ENCODE measurements at regions not wholly inside any gene's neighbourhood (a gene's known extent, or its start where the extent isn't known, plus 50 kb on each side); places are given as distances from the start of the nearest gene placed in this dataset.
"Not testable (repeated sequence)": the region's sequence is repeated elsewhere in the genome, so short reads cannot be mapped to it uniquely, and the experiment has no call there.

GRCh38 chr1:161427733-161428516 lies 60.2 kb upstream of the CFAP126 start:
- Mint-ChIP-seq H3K36me3 (no peaks in the 10 kb centered on the region), H3K27me3 (peaks cover 34 to 66% (median 54%) of the 10 kb centered on the region in 3 donors), H3K27ac (peak overlapping the region in 5 of 6 donors; percentile 12 to 93 (median 23)), H3K9me3 (peaks cover 0 to 2% (median 0%) of the 10 kb centered on the region in 7 donors), H3K4me1 (peaks cover 6 to 14% (median 10%) of the 10 kb centered on the region in 3 donors), H3K4me3 (peak overlapping the region in 6 of 8 donors; percentile 10 to 77 (median 44))
- ATAC-seq (ENCODE audit: low read depth in 2 of 2) (peak in 1 of 2 donors; percentile 76), DNase-seq (peak; percentile 33)

- H3K9me3 Mint-ChIP-seq; ATAC-seq (ENCODE audit: low read depth in 2 of 2); DNase-seq; H3K36me3 Mint-ChIP-seq; H3K4me3 Mint-ChIP-seq; H3K27ac Mint-ChIP-seq: not testable (repeated sequence)
- H3K27me3 Mint-ChIP-seq: peaks cover 17 to 24% (median 19%) of the 10 kb centered on the region in 3 donors
- H3K4me1 Mint-ChIP-seq: peaks cover 14 to 15% (median 15%) of the 10 kb centered on the region in 3 donors
These were observed 55.2 kb upstream of the CFAP126 start for GRCh38 chr1:161422914-161423313.

- Mint-ChIP-seq H3K27me3 (peaks cover 6 to 10% (median 8%) of the 10 kb centered on the region in 3 donors), H3K4me3 (peak overlapping the region in 7 of 8 donors; percentile 75 to 97 (median 90)), H3K4me1 (peaks cover 4 to 15% (median 10%) of the 10 kb centered on the region in 3 donors), H3K36me3 (no peaks in the 10 kb centered on the region), H3K27ac (peak overlapping the region in 2 of 6 donors; percentile 36 to 97), H3K9me3 (no peaks in the 10 kb centered on the region)
- DNase-seq: no peak
- no peak for ATAC-seq (ENCODE audit: low read depth in 2 of 2)
These were observed 53.8 kb upstream of the CFAP126 start for GRCh38 chr1:161421456-161421855.

GRCh38 chr1:161420763-161421455 lies 53.2 kb upstream of the CFAP126 start:
- H3K27me3 Mint-ChIP-seq: peaks cover 6 to 7% (median 7%) of the 10 kb centered on the region in 3 donors
- DNase-seq (no peak), ATAC-seq (ENCODE audit: low read depth in 2 of 2) (no peak)
- peak overlapping the region in 7 of 8 donors; percentile 75 to 97 (median 83) for H3K4me3 Mint-ChIP-seq
- H3K4me1 Mint-ChIP-seq: peaks cover 4 to 15% (median 10%) of the 10 kb centered on the region in 3 donors
- H3K27ac Mint-ChIP-seq: peak overlapping the region in 1 of 6 donors; percentile 36
- H3K9me3 Mint-ChIP-seq: peaks cover 0 to 2% (median 0%) of the 10 kb centered on the region in 7 donors
- H3K36me3 Mint-ChIP-seq: no peaks in the 10 kb centered on the region

- DNase-seq; H3K27me3 Mint-ChIP-seq; H3K4me3 Mint-ChIP-seq; H3K27ac Mint-ChIP-seq; H3K36me3 Mint-ChIP-seq; ATAC-seq (ENCODE audit: low read depth in 2 of 2); H3K9me3 Mint-ChIP-seq: not testable (repeated sequence)
- peaks cover 4 to 12% (median 10%) of the 10 kb centered on the region in 3 donors for H3K4me1 Mint-ChIP-seq
These were observed 49.9 kb upstream of the CFAP126 start for GRCh38 chr1:161417536-161417935.

Data from naive B cell (primary cell).